GM06990 (cell line): ENCODE measurements at regions not wholly inside any gene's neighbourhood (a gene's known extent, or its start where the extent isn't known, plus 50 kb on each side); places are given as distances from the start of the nearest gene placed in this dataset.

Experiments
- DNase-seq: peaks from one replicate; pipeline ENCODE4 v3.0.0-alpha.2; 2011; ENCODE audit not compliant: insufficient read length; ENCODE audit errors: extremely low read depth
- H3K27me3 ChIP-seq: replicated peaks from 2 replicates; pipeline ENCODE4 v1.6.0; 2011; ENCODE audit warnings: low read length; ENCODE audit not compliant: control insufficient read depth, insufficient read depth
- H3K36me3 ChIP-seq: 2 replicates; pipeline ENCODE4 v1.5.1; 2011; ENCODE audit warnings: low read length; ENCODE audit not compliant: control insufficient read depth, insufficient read depth
- H3K4me3 ChIP-seq: replicated peaks from 2 replicates; pipeline ENCODE4 v1.5.1; 2011; ENCODE audit warnings: low read depth, mild to moderate bottlenecking, control low read depth, low read length
- CTCF ChIP-seq: IDR thresholded peaks from 2 replicates; pipeline ENCODE4 v1.5.1; 2011; ENCODE audit warnings: low read length, control low read depth, mild to moderate bottlenecking, inconsistent platforms; ENCODE audit not compliant: insufficient read depth, poor library complexity, severe bottlenecking

- H3K36me3 ChIP-seq = no peaks in the 10 kb centered on the region
- H3K4me3 ChIP-seq = no peak overlapping the region
- TF ChIP-seq CTCF = no peak
- DNase-seq = no peak
- no peaks in the 10 kb centered on the region for H3K27me3 ChIP-seq
These were observed 524.2 kb upstream of the EEF2KMT start for GRCh38 chr16:5621826-5622225.

GRCh38 chr16:5619304-5619703 lies 521.7 kb upstream of the EEF2KMT start:
- no peak for DNase-seq
- no peak for TF ChIP-seq CTCF
- Histone ChIP-seq H3K27me3 (no peaks in the 10 kb centered on the region), H3K36me3 (no peaks in the 10 kb centered on the region), H3K4me3 (no peak overlapping the region)

GRCh38 chr16:5616841-5617240 lies 519.2 kb upstream of the EEF2KMT start:
- H3K4me3 ChIP-seq = no peak overlapping the region
- no peaks in the 10 kb centered on the region for H3K27me3 ChIP-seq
- no peak for DNase-seq

GRCh38 chr16:5615868-5616642 lies 518.5 kb upstream of the EEF2KMT start:
- peak; percentile 13 for DNase-seq
- Histone ChIP-seq H3K27me3 (no peaks in the 10 kb centered on the region), H3K4me3 (no peak overlapping the region), H3K36me3 (no peaks in the 10 kb centered on the region)
- TF ChIP-seq CTCF = peak; percentile 68

More at GRCh38 chr16:5616841-5617240, 519.2 kb upstream of the EEF2KMT start:
- no peak for TF ChIP-seq CTCF
- no peaks in the 10 kb centered on the region for H3K36me3 ChIP-seq

- TF ChIP-seq CTCF = no peak
- no peaks in the 10 kb centered on the region for H3K27me3 ChIP-seq
- H3K36me3 ChIP-seq = no peaks in the 10 kb centered on the region
- no peak for DNase-seq
- H3K4me3 ChIP-seq = no peak overlapping the region
These were observed 509.6 kb upstream of the EEF2KMT start for GRCh38 chr16:5607169-5607568.
